Duodenal mucosa (tissue), 2 donors: ENCODE measurements at regions not wholly inside any gene's neighbourhood (a gene's known extent, or its start where the extent isn't known, plus 50 kb on each side); places are given as distances from the start of the nearest gene placed in this dataset.

Experiments used
- H3K27ac ChIP-seq: one replicate; pipeline ENCODE4 v1.7.0; 2013; ENCODE audit warnings: low read depth, low read length
- H3K27me3 ChIP-seq, 2 donors: one replicate each; pipeline ENCODE4 v1.7.0; 2013; ENCODE audit warnings: low read length in 2 of 2, control low read depth in 1 of 2; ENCODE audit not compliant: insufficient read depth in 2 of 2, control insufficient read depth in 1 of 2
- H3K36me3 ChIP-seq, 2 donors: one replicate each; pipeline ENCODE4 v1.7.0; 2013; ENCODE audit warnings: low read length in 2 of 2, control low read depth in 1 of 2; ENCODE audit not compliant: insufficient read depth in 2 of 2, control insufficient read depth in 1 of 2
- H3K4me1 ChIP-seq, 2 donors: one replicate each; pipeline ENCODE4 v1.7.0; 2013; ENCODE audit warnings: low read length in 2 of 2, control low read depth in 1 of 2; ENCODE audit not compliant: insufficient read depth in 2 of 2, control insufficient read depth in 1 of 2
- H3K4me3 ChIP-seq, 2 donors: one replicate each; pipeline ENCODE4 v1.7.0; 2013; ENCODE audit warnings: low read length in 2 of 2, low read depth in 1 of 2
- H3K9ac ChIP-seq, 2 donors: one replicate each; pipeline ENCODE4 v1.7.0; 2013; ENCODE audit warnings: low read length in 2 of 2, low read depth in 1 of 2
- H3K9me3 ChIP-seq, 2 donors: one replicate each; pipeline ENCODE4 v1.7.0; 2013; ENCODE audit warnings: low read length in 2 of 2, control low read depth in 1 of 2; ENCODE audit not compliant: control insufficient read depth in 1 of 2

DNA sequence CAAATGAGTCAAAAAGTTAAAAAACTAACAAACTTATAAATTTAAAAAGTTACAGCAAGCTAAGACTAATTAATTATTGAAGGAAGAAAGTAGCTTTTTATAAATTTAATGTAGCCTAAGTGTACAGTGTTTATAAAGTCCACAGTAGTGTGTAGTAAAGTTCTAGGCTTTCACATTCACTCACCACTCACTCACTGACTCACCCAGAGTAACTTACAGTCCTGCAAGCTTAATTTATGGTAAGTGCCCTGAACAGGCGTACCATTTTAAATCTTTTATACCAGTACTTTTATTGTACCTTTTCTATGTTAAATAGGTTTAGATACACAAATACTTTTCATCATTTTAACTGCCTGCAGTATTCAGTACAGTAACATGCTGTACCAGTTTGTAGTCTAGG, 80.0 kb upstream of the C9orf72 start:
- Histone ChIP-seq H3K36me3 (no peaks in the 10 kb centered on the region), H3K4me1 (peaks cover 6 to 17% of the 10 kb centered on the region in 2 donors), H3K27me3 (no peaks in the 10 kb centered on the region), H3K9ac (no peak overlapping the region), H3K27ac (no peak overlapping the region), H3K4me3 (no peak overlapping the region), H3K9me3 (no peaks in the 10 kb centered on the region)

DNA sequence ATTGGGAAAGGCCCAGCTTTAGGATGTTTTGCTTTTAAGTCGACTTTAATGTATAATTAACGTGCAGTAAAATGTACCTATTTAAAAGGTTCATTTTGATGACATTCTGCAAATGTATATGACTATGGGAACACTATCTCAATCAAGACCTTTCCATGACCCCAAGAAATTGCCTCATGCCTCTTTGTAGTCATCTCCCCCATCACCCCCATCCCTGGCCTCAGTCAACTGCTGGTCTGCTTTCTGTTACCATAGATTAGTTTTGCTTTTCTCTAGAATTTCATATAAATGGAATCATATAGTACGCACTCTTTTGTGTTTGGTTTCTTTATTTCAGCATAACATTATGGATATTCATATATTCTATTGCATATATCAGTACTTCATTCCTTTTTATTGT, 80.7 kb upstream of the C9orf72 start:
- no peak overlapping the region for H3K9ac ChIP-seq
- H3K4me1 ChIP-seq: peaks cover 6 to 17% of the 10 kb centered on the region in 2 donors
- no peaks in the 10 kb centered on the region for H3K36me3 ChIP-seq
- no peaks in the 10 kb centered on the region for H3K27me3 ChIP-seq
- no peak overlapping the region for H3K27ac ChIP-seq
- no peaks in the 10 kb centered on the region for H3K9me3 ChIP-seq
- no peak overlapping the region for H3K4me3 ChIP-seq

DNA sequence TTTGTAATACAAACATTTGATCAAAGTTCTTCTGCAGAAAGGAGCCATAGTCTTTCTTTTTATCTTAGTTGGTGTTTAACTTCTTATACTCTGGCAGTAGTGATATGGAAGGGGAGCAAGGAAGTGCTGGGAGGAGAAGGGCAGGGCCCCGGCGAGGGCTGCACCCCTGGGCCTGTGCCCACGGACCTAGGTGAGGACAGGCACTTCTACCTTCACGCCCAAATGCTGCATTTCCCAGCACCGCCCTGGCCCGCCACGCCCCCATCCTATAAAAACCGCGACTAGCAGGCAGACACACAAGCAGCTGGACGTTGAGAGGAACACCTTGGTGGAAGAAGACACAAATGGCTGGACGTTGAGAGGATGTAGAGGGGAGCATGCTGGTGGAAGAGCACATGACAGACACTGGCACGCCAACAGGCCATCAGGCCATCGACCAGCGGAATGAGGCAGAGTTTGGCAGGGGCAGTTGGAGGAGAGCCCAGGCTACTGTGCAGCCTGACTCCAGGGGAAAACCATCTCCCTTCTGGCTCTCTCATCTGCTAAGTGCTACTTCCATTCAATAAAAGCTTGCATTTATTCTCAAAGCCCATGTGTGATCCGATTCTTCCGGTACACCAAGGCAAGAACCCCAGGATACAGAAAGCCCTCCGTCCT, 81.5 kb upstream of the C9orf72 start:
- Histone ChIP-seq H3K9ac (no peak overlapping the region), H3K27ac (no peak overlapping the region), H3K4me3 (peak overlapping the region in 1 of 2 donors; percentile 38), H3K36me3 (no peaks in the 10 kb centered on the region), H3K9me3 (no peaks in the 10 kb centered on the region), H3K4me1 (peaks cover 9 to 21% of the 10 kb centered on the region in 2 donors), H3K27me3 (no peaks in the 10 kb centered on the region)

DNA sequence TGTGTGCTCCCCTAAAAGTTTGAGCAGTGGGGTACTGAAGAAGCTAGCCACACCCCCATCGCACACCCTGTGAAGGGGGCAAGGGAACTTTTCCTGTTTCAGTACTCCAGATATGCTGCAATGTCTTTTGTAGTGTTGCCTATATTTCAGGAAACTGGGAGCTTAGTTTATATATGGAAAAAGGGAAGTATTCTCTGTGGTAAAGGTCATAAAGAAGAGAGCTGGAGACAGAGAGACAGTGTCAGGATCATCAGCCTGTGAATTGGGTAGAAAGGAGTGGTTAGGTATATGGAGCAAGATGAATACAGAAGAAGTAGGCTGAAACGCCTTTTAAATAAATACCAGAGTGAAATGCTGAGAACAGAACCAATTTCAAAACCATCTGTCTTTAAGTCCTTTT, 82.2 kb upstream of the C9orf72 start:
- no peaks in the 10 kb centered on the region for H3K36me3 ChIP-seq
- no peaks in the 10 kb centered on the region for H3K27me3 ChIP-seq
- no peaks in the 10 kb centered on the region for H3K9me3 ChIP-seq
- no peak overlapping the region for H3K9ac ChIP-seq
- H3K4me3 ChIP-seq: no peak overlapping the region
- peaks cover 9 to 21% of the 10 kb centered on the region in 2 donors for H3K4me1 ChIP-seq
- H3K27ac ChIP-seq: no peak overlapping the region

GRCh38 chr9:27659001-27659400, 85.7 kb upstream of the C9orf72 start:
- no peaks in the 10 kb centered on the region for H3K9me3 ChIP-seq
- no peaks in the 10 kb centered on the region for H3K36me3 ChIP-seq
- H3K4me3 ChIP-seq: no peak overlapping the region
- no peaks in the 10 kb centered on the region for H3K27me3 ChIP-seq
- H3K4me1 ChIP-seq: peaks cover 17 to 38% of the 10 kb centered on the region in 2 donors
- no peak overlapping the region for H3K27ac ChIP-seq
- H3K9ac ChIP-seq: no peak overlapping the region

GRCh38 chr9:27659571-27659970, 86.3 kb upstream of the C9orf72 start:
- H3K4me1 ChIP-seq: peaks cover 19 to 36% of the 10 kb centered on the region in 2 donors
- no peak overlapping the region for H3K27ac ChIP-seq
- no peak overlapping the region for H3K9ac ChIP-seq
- no peak overlapping the region for H3K4me3 ChIP-seq
- no peaks in the 10 kb centered on the region for H3K9me3 ChIP-seq
- H3K27me3 ChIP-seq: no peaks in the 10 kb centered on the region
- H3K36me3 ChIP-seq: no peaks in the 10 kb centered on the region

- Histone ChIP-seq H3K36me3 (no peaks in the 10 kb centered on the region), H3K4me1 (peaks cover 14 to 37% of the 10 kb centered on the region in 2 donors), H3K9me3 (no peaks in the 10 kb centered on the region), H3K9ac (no peak overlapping the region), H3K27me3 (no peaks in the 10 kb centered on the region), H3K27ac (no peak overlapping the region), H3K4me3 (no peak overlapping the region)
These were observed 86.9 kb upstream of the C9orf72 start for GRCh38 chr9:27660148-27660547.

DNA sequence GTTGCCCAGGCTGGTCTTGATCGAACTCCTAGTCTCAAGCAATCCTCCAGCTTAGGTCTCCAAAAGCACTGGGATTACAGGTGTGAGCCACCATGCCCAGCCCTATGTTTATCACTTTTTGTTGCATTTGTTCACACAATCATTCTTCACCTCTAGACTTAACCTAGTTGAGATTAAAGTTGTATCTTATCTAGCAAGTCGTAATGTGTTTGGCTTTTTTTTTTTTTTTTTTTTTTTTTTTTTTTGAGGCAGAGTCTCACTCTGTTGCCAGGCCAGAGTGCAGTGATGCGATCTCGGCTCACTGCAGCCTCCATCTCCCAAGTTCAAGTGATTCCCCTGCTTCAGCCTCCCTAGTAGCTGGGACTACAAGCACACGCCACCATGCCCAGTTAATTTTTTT, 90.2 kb upstream of the C9orf72 start:
- H3K4me1 ChIP-seq: peaks cover 13 to 39% of the 10 kb centered on the region in 2 donors
- no peaks in the 10 kb centered on the region for H3K9me3 ChIP-seq
- H3K9ac ChIP-seq: no peak overlapping the region
- no peaks in the 10 kb centered on the region for H3K36me3 ChIP-seq
- no peak overlapping the region for H3K4me3 ChIP-seq
- H3K27ac ChIP-seq: no peak overlapping the region
- no peaks in the 10 kb centered on the region for H3K27me3 ChIP-seq

- H3K4me3 ChIP-seq: peak overlapping the region; percentile 43 to 53
- no peak overlapping the region for H3K27ac ChIP-seq
- H3K4me1 ChIP-seq: peaks cover 13 to 39% of the 10 kb centered on the region in 2 donors
- H3K9me3 ChIP-seq: no peaks in the 10 kb centered on the region
- H3K36me3 ChIP-seq: no peaks in the 10 kb centered on the region
- no peaks in the 10 kb centered on the region for H3K27me3 ChIP-seq
- H3K9ac ChIP-seq: no peak overlapping the region
These were observed 91.0 kb upstream of the C9orf72 start for GRCh38 chr9:27664121-27664779.

DNA sequence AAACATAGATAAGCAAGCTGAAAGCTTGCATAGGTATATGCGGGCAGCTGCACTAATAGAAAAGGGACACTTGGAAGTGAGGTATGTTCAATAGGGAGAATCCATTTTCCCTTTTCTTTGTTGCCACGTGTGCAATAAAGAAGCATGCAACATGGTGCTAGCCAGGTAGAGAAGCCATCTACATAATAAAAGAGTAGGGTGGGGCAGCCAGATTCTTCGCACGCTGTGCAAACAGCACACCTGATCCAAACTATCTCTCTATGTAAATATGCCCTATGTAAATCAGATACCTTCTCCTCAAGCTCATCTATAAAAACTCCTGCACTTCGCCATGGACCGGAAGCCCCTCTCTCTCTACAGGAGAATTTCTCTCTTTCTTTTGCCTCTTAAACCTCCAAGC, 91.9 kb upstream of the C9orf72 start:
- H3K27me3 ChIP-seq: no peaks in the 10 kb centered on the region
- H3K4me1 ChIP-seq: peaks cover 10 to 35% of the 10 kb centered on the region in 2 donors
- H3K36me3 ChIP-seq: no peaks in the 10 kb centered on the region
- H3K9me3 ChIP-seq: no peaks in the 10 kb centered on the region
- no peak overlapping the region for H3K27ac ChIP-seq
- no peak overlapping the region for H3K9ac ChIP-seq
- peak overlapping the region; percentile 22 to 53 for H3K4me3 ChIP-seq
